ENCODE measurements at regions not wholly inside any gene's neighbourhood (a gene's known extent, or its start where the extent isn't known, plus 50 kb on each side); places are given as distances from the start of the nearest gene placed in this dataset.

DNA sequence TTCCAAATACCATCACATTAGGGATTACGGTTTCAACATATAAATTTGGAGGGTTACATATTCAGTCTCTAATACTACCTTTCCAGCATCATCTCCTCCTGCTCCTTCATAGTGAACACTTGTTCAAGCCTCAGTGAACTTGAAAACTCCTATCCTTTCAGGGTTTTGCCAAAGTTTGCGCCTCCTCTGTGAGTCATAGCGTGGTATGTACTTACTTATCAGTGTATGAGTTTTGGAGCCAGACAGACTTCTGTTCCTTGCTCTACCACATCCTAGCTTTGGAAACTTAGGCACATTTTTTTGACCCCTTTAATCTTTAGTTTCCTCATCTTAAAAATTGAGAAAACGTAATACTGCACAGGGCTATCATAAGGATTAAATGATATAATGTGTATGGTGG, 160.1 kb upstream of the ZC3H12C start:
- intact Hi-C loops (cut with DNase I; ENCODE audit: low total_unique reads): no loop called here
- H3K4me3 ChIP-seq: no peak overlapping the region
- H3K4me1 ChIP-seq: no peaks in the 10 kb centered on the region
- DNase-seq: no peak
- 64 to 80% (median 69%) methylated on average over 4 of the region's 4 CpGs for WGBS, 5 donors
- H3K9me3 ChIP-seq: no peaks in the 10 kb centered on the region
- no peaks in the 10 kb centered on the region for H3K36me3 ChIP-seq
- TF ChIP-seq POLR2A (IDR thresholded peaks at IDR 0.05) (no peak), POLR2AphosphoS5 (IDR thresholded peaks at IDR 0.05) (no peak), EP300 (IDR thresholded peaks at IDR 0.05) (no peak), CTCF (IDR thresholded peaks at IDR 0.05) (no peak)
- no peaks in the 10 kb centered on the region for H3K27me3 ChIP-seq
- no peak overlapping the region for H3K27ac ChIP-seq

DNA sequence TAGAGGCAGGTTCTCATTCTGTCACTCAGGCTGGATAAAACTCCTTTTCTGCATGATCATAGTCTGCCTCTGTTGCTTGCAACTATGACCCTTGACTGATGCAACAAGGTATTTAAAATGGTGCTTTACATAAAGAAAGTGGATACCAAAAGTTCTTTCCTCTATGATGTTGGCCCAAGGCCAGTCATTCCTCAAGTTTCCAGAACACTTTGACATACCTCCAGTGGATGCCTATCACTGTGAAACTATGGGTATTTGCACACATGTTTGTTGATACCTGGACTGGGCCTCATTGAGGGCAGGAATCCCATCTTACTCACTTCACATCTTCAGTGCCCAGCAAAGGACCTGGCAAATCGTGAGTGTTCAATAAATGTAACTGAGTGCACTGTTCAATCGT, 159.0 kb upstream of the ZC3H12C start:
- WGBS, 5 donors: 88 to 91% (median 90%) methylated on average over 2 of the region's 2 CpGs
- no peak for DNase-seq

GRCh38 chr11:109936661-109937180, 156.5 kb upstream of the ZC3H12C start:
- 49 to 65% (median 59%) methylated on average over 2 of the region's 2 CpGs for WGBS, 5 donors
- intact Hi-C loops (cut with DNase I; ENCODE audit: low total_unique reads): no loop called here
- Histone ChIP-seq H3K27me3 (no peaks in the 10 kb centered on the region), H3K4me3 (no peak overlapping the region), H3K27ac (no peak overlapping the region), H3K9me3 (no peaks in the 10 kb centered on the region), H3K4me1 (peaks cover 0 to 3% (median 0%) of the 10 kb centered on the region in 4 donors), H3K36me3 (no peaks in the 10 kb centered on the region)
- TF ChIP-seq CTCF (IDR thresholded peaks at IDR 0.05) (no peak), POLR2A (IDR thresholded peaks at IDR 0.05) (no peak), POLR2AphosphoS5 (IDR thresholded peaks at IDR 0.05) (no peak), EP300 (IDR thresholded peaks at IDR 0.05) (no peak)
- no peak for DNase-seq

More for the DNA sequence above, 159.0 kb upstream of the ZC3H12C start:
- Histone ChIP-seq H3K36me3 (no peaks in the 10 kb centered on the region), H3K27ac (no peak overlapping the region), H3K9me3 (no peaks in the 10 kb centered on the region), H3K27me3 (no peaks in the 10 kb centered on the region), H3K4me1 (peaks cover 0 to 3% (median 0%) of the 10 kb centered on the region in 4 donors), H3K4me3 (no peak overlapping the region)
- intact Hi-C loops (cut with DNase I; ENCODE audit: low total_unique reads): no loop called here
- TF ChIP-seq POLR2AphosphoS5 (IDR thresholded peaks at IDR 0.05): no peak
- no peak for TF ChIP-seq CTCF (IDR thresholded peaks at IDR 0.05)
- TF ChIP-seq EP300 (IDR thresholded peaks at IDR 0.05): no peak
- TF ChIP-seq POLR2A (IDR thresholded peaks at IDR 0.05): no peak

GRCh38 chr11:109937968-109938367, 155.2 kb upstream of the ZC3H12C start:
- intact Hi-C loops (cut with DNase I; ENCODE audit: low total_unique reads): no loop called here
- TF ChIP-seq POLR2A (IDR thresholded peaks at IDR 0.05): no peak
- no peak for TF ChIP-seq EP300 (IDR thresholded peaks at IDR 0.05)
- TF ChIP-seq POLR2AphosphoS5 (IDR thresholded peaks at IDR 0.05): no peak
- no peak for TF ChIP-seq CTCF (IDR thresholded peaks at IDR 0.05)
- no peaks in the 10 kb centered on the region for H3K27me3 ChIP-seq
- H3K4me1 ChIP-seq: peaks cover 0 to 3% (median 0%) of the 10 kb centered on the region in 4 donors
- no peaks in the 10 kb centered on the region for H3K9me3 ChIP-seq
- no peaks in the 10 kb centered on the region for H3K36me3 ChIP-seq
- H3K4me3 ChIP-seq: no peak overlapping the region
- no peak overlapping the region for H3K27ac ChIP-seq
- DNase-seq: no peak
